Choroid plexus epithelial cell (primary cell): ENCODE measurements at regions not wholly inside any gene's neighbourhood (a gene's known extent, or its start where the extent isn't known, plus 50 kb on each side); places are given as distances from the start of the nearest gene placed in this dataset.

Experiments
- DNase-seq: peaks from one replicate; pipeline ENCODE4 v3.0.0-alpha.2; 2010; ENCODE audit warnings: low read depth
- H3K4me3 ChIP-seq: 2 replicates; pipeline ENCODE4 v1.5.1; 2011; ENCODE audit warnings: low read depth, mild to moderate bottlenecking, control low read depth, low read length, moderate library complexity
- CTCF ChIP-seq: conservative IDR thresholded peaks from 2 replicates; pipeline ENCODE4 v1.5.1; 2011; ENCODE audit warnings: low read depth, mild to moderate bottlenecking, control low read depth, inconsistent platforms, low read length, moderate library complexity

- TF ChIP-seq CTCF = no peak
- DNase-seq = no peak
- no peak overlapping the region for H3K4me3 ChIP-seq
Measured at GRCh38 chr21:31493350-31493880, 149.4 kb upstream of the TIAM1 start.

GRCh38 chr21:31491617-31492016 is 147.6 kb upstream of the TIAM1 start:
- no peak for DNase-seq
- no peak for TF ChIP-seq CTCF
- H3K4me3 ChIP-seq = no peak overlapping the region

- no peak overlapping the region for H3K4me3 ChIP-seq
- no peak for DNase-seq
- no peak for TF ChIP-seq CTCF
Measured at GRCh38 chr21:31490443-31490842, 146.4 kb upstream of the TIAM1 start.

GRCh38 chr21:31489726-31490125 is 145.7 kb upstream of the TIAM1 start:
- no peak overlapping the region for H3K4me3 ChIP-seq
- TF ChIP-seq CTCF = no peak
- no peak for DNase-seq

GRCh38 chr21:31489014-31489413 is 145.0 kb upstream of the TIAM1 start:
- TF ChIP-seq CTCF = no peak
- H3K4me3 ChIP-seq = no peak overlapping the region
- no peak for DNase-seq

GRCh38 chr21:31484219-31484618 is 140.2 kb upstream of the TIAM1 start:
- no peak for DNase-seq
- H3K4me3 ChIP-seq = no peak overlapping the region
- TF ChIP-seq CTCF = no peak

- DNase-seq = no peak
- no peak overlapping the region for H3K4me3 ChIP-seq
- TF ChIP-seq CTCF = no peak
Measured at GRCh38 chr21:31483146-31483545, 139.1 kb upstream of the TIAM1 start.
